ENCODE measurements at regions not wholly inside any gene's neighbourhood (a gene's known extent, or its start where the extent isn't known, plus 50 kb on each side); places are given as distances from the start of the nearest gene placed in this dataset. TPM values are rescaled to one million over a fixed set of nuclear protein-coding genes. Genes with fewer than 3 reads are reported as not detected.
"Not testable (repeated sequence)": the region's sequence is repeated elsewhere in the genome, so short reads cannot be mapped to it uniquely, and the experiment has no call there.

- H3K4me1 ChIP-seq (ENCODE audit: low read length); H3K9ac ChIP-seq (ENCODE audit: low read length); H3K27ac ChIP-seq (ENCODE audit: low read length); H3K4me3 ChIP-seq (ENCODE audit: low read length); H3K4me2 ChIP-seq (ENCODE audit: low read depth, low read length, poor library complexity, severe bottlenecking); DNase-seq; H3K79me2 ChIP-seq (ENCODE audit: low read length); H3K9me3 ChIP-seq (ENCODE audit: low read length); H4K20me1 ChIP-seq (ENCODE audit: insufficient read depth, low read depth, low read length); H2AFZ ChIP-seq (ENCODE audit: low read length); H3K9me2 ChIP-seq (replicated peaks; ENCODE audit: insufficient read depth, low read length); H3K27me3 ChIP-seq (ENCODE audit: low read length): not testable (repeated sequence)
- H3K36me3 ChIP-seq (ENCODE audit: insufficient read depth, low read length) = peaks cover 14% of the 10 kb centered on the region
Observed at GRCh38 chr5:1579389-1579788, 55.6 kb upstream of the LPCAT1 start.

GRCh38 chr5:1576851-1577250 is 53.1 kb upstream of the LPCAT1 start:
- H3K9me3 ChIP-seq (ENCODE audit: low read length); H3K27ac ChIP-seq (ENCODE audit: low read length); H3K79me2 ChIP-seq (ENCODE audit: low read length); H3K4me3 ChIP-seq (ENCODE audit: low read length); H2AFZ ChIP-seq (ENCODE audit: low read length); H3K9ac ChIP-seq (ENCODE audit: low read length); H4K20me1 ChIP-seq (ENCODE audit: insufficient read depth, low read depth, low read length); H3K4me1 ChIP-seq (ENCODE audit: low read length); H3K9me2 ChIP-seq (replicated peaks; ENCODE audit: insufficient read depth, low read length); DNase-seq; H3K4me2 ChIP-seq (ENCODE audit: low read depth, low read length, poor library complexity, severe bottlenecking); H3K27me3 ChIP-seq (ENCODE audit: low read length): not testable (repeated sequence)
- peaks cover 28% of the 10 kb centered on the region for H3K36me3 ChIP-seq (ENCODE audit: insufficient read depth, low read length)

- H3K9me3 ChIP-seq (ENCODE audit: low read length); DNase-seq; H3K9ac ChIP-seq (ENCODE audit: low read length); H3K4me2 ChIP-seq (ENCODE audit: low read depth, low read length, poor library complexity, severe bottlenecking); H2AFZ ChIP-seq (ENCODE audit: low read length); H3K4me3 ChIP-seq (ENCODE audit: low read length); H4K20me1 ChIP-seq (ENCODE audit: insufficient read depth, low read depth, low read length); H3K27me3 ChIP-seq (ENCODE audit: low read length); H3K79me2 ChIP-seq (ENCODE audit: low read length); H3K4me1 ChIP-seq (ENCODE audit: low read length); H3K27ac ChIP-seq (ENCODE audit: low read length); H3K9me2 ChIP-seq (replicated peaks; ENCODE audit: insufficient read depth, low read length): not testable (repeated sequence)
- peaks cover 33% of the 10 kb centered on the region for H3K36me3 ChIP-seq (ENCODE audit: insufficient read depth, low read length)
Observed at GRCh38 chr5:1575991-1576714, 52.4 kb upstream of the LPCAT1 start.

- not testable (repeated sequence) for DNase-seq; H3K4me2 ChIP-seq (ENCODE audit: low read depth, low read length, poor library complexity, severe bottlenecking); H4K20me1 ChIP-seq (ENCODE audit: insufficient read depth, low read depth, low read length); H2AFZ ChIP-seq (ENCODE audit: low read length); H3K9me3 ChIP-seq (ENCODE audit: low read length); H3K27ac ChIP-seq (ENCODE audit: low read length); H3K79me2 ChIP-seq (ENCODE audit: low read length); H3K9me2 ChIP-seq (replicated peaks; ENCODE audit: insufficient read depth, low read length); H3K27me3 ChIP-seq (ENCODE audit: low read length); H3K4me3 ChIP-seq (ENCODE audit: low read length); H3K4me1 ChIP-seq (ENCODE audit: low read length); H3K9ac ChIP-seq (ENCODE audit: low read length)
- peaks cover 35% of the 10 kb centered on the region for H3K36me3 ChIP-seq (ENCODE audit: insufficient read depth, low read length)
Observed at GRCh38 chr5:1575491-1575890, 51.7 kb upstream of the LPCAT1 start.

- not testable (repeated sequence) for DNase-seq; H3K9me3 ChIP-seq (ENCODE audit: low read length); H3K4me1 ChIP-seq (ENCODE audit: low read length); H3K9me2 ChIP-seq (replicated peaks; ENCODE audit: insufficient read depth, low read length); H3K4me3 ChIP-seq (ENCODE audit: low read length); H3K27me3 ChIP-seq (ENCODE audit: low read length); H2AFZ ChIP-seq (ENCODE audit: low read length); H3K27ac ChIP-seq (ENCODE audit: low read length); H4K20me1 ChIP-seq (ENCODE audit: insufficient read depth, low read depth, low read length); H3K4me2 ChIP-seq (ENCODE audit: low read depth, low read length, poor library complexity, severe bottlenecking); H3K79me2 ChIP-seq (ENCODE audit: low read length); H3K9ac ChIP-seq (ENCODE audit: low read length)
- peaks cover 28% of the 10 kb centered on the region for H3K36me3 ChIP-seq (ENCODE audit: insufficient read depth, low read length)
Observed at GRCh38 chr5:1574023-1574318, 50.2 kb upstream of the LPCAT1 start.

GRCh38 chr5:1573217-1574022 is 49.7 kb upstream of the LPCAT1 start:
- not testable (repeated sequence) for H3K9ac ChIP-seq (ENCODE audit: low read length); H3K9me2 ChIP-seq (replicated peaks; ENCODE audit: insufficient read depth, low read length); DNase-seq; H3K4me3 ChIP-seq (ENCODE audit: low read length); H3K79me2 ChIP-seq (ENCODE audit: low read length); H3K27me3 ChIP-seq (ENCODE audit: low read length); H3K27ac ChIP-seq (ENCODE audit: low read length); H3K9me3 ChIP-seq (ENCODE audit: low read length); H4K20me1 ChIP-seq (ENCODE audit: insufficient read depth, low read depth, low read length); H3K4me1 ChIP-seq (ENCODE audit: low read length); H3K4me2 ChIP-seq (ENCODE audit: low read depth, low read length, poor library complexity, severe bottlenecking); H2AFZ ChIP-seq (ENCODE audit: low read length)
- H3K36me3 ChIP-seq (ENCODE audit: insufficient read depth, low read length) = peaks cover 28% of the 10 kb centered on the region

Small RNA genes lying in the stretch of these regions (small RNA-seq; reads per million reads assigned to genes)
- not detected for gene AC091849.1
- not detected for gene MIR4277

Measured in Karpas-422 (cell line).